BLaER1 treated with 17β-estradiol and CSF1 and Interleukin-3, amounts not matched to agents 10 nM and 100 nM (cell line): ENCODE measurements at regions not wholly inside any gene's neighbourhood (a gene's known extent, or its start where the extent isn't known, plus 50 kb on each side); places are given as distances from the start of the nearest gene placed in this dataset.
A peak's percentile ranks its signal among the peaks of the same experiment; 100 is the strongest.

Experiments
- H3K27ac ChIP-seq, 11 experiments: shearing (Covaris generic); formaldehyde crosslinking; 2 replicates each; pipeline ENCODE4 v1.8.1; 2022
- H3K27me3 ChIP-seq, 11 experiments: shearing (Covaris generic); formaldehyde crosslinking; 2 replicates each; pipeline ENCODE4 v1.8.1; 2022
- H3K36me3 ChIP-seq, 11 experiments: shearing (Covaris generic); formaldehyde crosslinking; 2 replicates each; pipeline ENCODE4 v1.8.1; 2022
- H3K4me1 ChIP-seq, 10 experiments: shearing (Covaris generic); formaldehyde crosslinking; 2 replicates each; pipeline ENCODE4 v1.8.1; 2022
- H3K4me2 ChIP-seq, 11 experiments: shearing (Covaris generic); formaldehyde crosslinking; 2 replicates each; pipeline ENCODE4 v1.8.1; 2022
- H3K4me3 ChIP-seq, 10 experiments: shearing (Covaris generic); formaldehyde crosslinking; 2 replicates each; pipeline ENCODE4 v1.8.1; 2022
- H3K9ac ChIP-seq, 11 experiments: shearing (Covaris generic); formaldehyde crosslinking; 2 replicates each; pipeline ENCODE4 v1.8.1; 2022
- H3K9me3 ChIP-seq, 11 experiments: shearing (Covaris generic); formaldehyde crosslinking; replicated peaks in 1 of 11; 2 replicates each; pipeline ENCODE4 v1.8.1; 2022
- H4K20me1 ChIP-seq, 11 experiments: shearing (Covaris generic); formaldehyde crosslinking; 2 replicates each; pipeline ENCODE4 v1.8.1; 2022
- Cebpa-rat ChIP-seq, 11 experiments: shearing (Covaris generic); IDR thresholded peaks; 2 replicates each; pipeline ENCODE4 v1.8.1; 2022

- Histone ChIP-seq H3K27ac (no peak overlapping the region), H3K36me3 (no peaks in the 10 kb centered on the region; a peak in 1 of 22 replicates), H3K9ac (no peak overlapping the region), H3K4me1 (peaks cover 0 to 10% (median 6%) of the 10 kb centered on the region in 10 experiments; a peak in 9 of 20 replicates), H3K9me3 (peaks cover 12 to 29% (median 22%) of the 10 kb centered on the region in 11 experiments), H4K20me1 (no peaks in the 10 kb centered on the region), H3K4me3 (no peak overlapping the region), H3K27me3 (no peaks in the 10 kb centered on the region), H3K4me2 (no peak overlapping the region)
- TF ChIP-seq Cebpa-rat (IDR thresholded peaks at IDR 0.05) = no peak
Measured at GRCh38 chr6:156024339-156024738, 568.7 kb upstream of the NOX3 start.

- Histone ChIP-seq H3K9ac (no peak overlapping the region), H3K4me2 (no peak overlapping the region), H3K9me3 (peaks cover 18 to 33% (median 27%) of the 10 kb centered on the region in 11 experiments)
Measured at GRCh38 chr6:156021746-156022396, 566.2 kb upstream of the NOX3 start.

GRCh38 chr6:156017838-156018237 lies 562.2 kb upstream of the NOX3 start:
- Histone ChIP-seq H3K36me3 (no peaks in the 10 kb centered on the region), H3K4me2 (no peak overlapping the region), H3K4me1 (peaks cover 16 to 32% (median 27%) of the 10 kb centered on the region in 10 experiments), H3K27me3 (no peaks in the 10 kb centered on the region), H3K27ac (no peak overlapping the region), H3K9me3 (peaks cover 0 to 23% (median 12%) of the 10 kb centered on the region in 11 experiments; a peak in 11 of 22 replicates), H3K4me3 (no peak overlapping the region), H3K9ac (no peak overlapping the region), H4K20me1 (no peaks in the 10 kb centered on the region)
- no peak for TF ChIP-seq Cebpa-rat (IDR thresholded peaks at IDR 0.05)

More at GRCh38 chr6:156021746-156022396, 566.2 kb upstream of the NOX3 start:
- no peaks in the 10 kb centered on the region for H3K4me1 ChIP-seq
- H3K27ac ChIP-seq = no peak overlapping the region
- no peaks in the 10 kb centered on the region for H3K27me3 ChIP-seq
- no peaks in the 10 kb centered on the region; a peak in 1 of 22 replicates for H3K36me3 ChIP-seq
- H4K20me1 ChIP-seq = no peaks in the 10 kb centered on the region
- no peak for TF ChIP-seq Cebpa-rat (IDR thresholded peaks at IDR 0.05)
- H3K4me3 ChIP-seq = no peak overlapping the region

GRCh38 chr6:156016186-156016976 lies 560.7 kb upstream of the NOX3 start:
- Histone ChIP-seq H3K4me1 (peaks cover 19 to 34% (median 29%) of the 10 kb centered on the region in 10 experiments), H3K4me2 (no peak overlapping the region), H4K20me1 (no peaks in the 10 kb centered on the region), H3K9ac (no peak overlapping the region), H3K27ac (no peak overlapping the region), H3K9me3 (peaks cover 0 to 23% (median 12%) of the 10 kb centered on the region in 11 experiments; a peak in 11 of 22 replicates), H3K36me3 (no peaks in the 10 kb centered on the region), H3K27me3 (no peaks in the 10 kb centered on the region), H3K4me3 (no peak overlapping the region)
- TF ChIP-seq Cebpa-rat (IDR thresholded peaks at IDR 0.05) = no peak

- Histone ChIP-seq H3K27me3 (no peaks in the 10 kb centered on the region), H4K20me1 (no peaks in the 10 kb centered on the region), H3K36me3 (no peaks in the 10 kb centered on the region), H3K4me3 (no peak overlapping the region), H3K4me2 (peak overlapping the region; percentile 65 to 93 (median 77)), H3K9me3 (peaks cover 0 to 30% (median 16%) of the 10 kb centered on the region in 11 experiments; a peak in 12 of 22 replicates), H3K27ac (peak overlapping the region in 4 of 11 experiments; percentile 24 to 40 (median 34); a peak in 7 of 22 replicates), H3K9ac (peak overlapping the region in 4 of 11 experiments; percentile 10 to 36 (median 20); a peak in 3 of 22 replicates), H3K4me1 (peaks cover 24 to 34% (median 30%) of the 10 kb centered on the region in 10 experiments)
- TF ChIP-seq Cebpa-rat (IDR thresholded peaks at IDR 0.05) = no peak
Measured at GRCh38 chr6:156013155-156013554, 557.5 kb upstream of the NOX3 start.

GRCh38 chr6:156009656-156010055 lies 554.0 kb upstream of the NOX3 start:
- peaks cover 18 to 24% (median 21%) of the 10 kb centered on the region in 10 experiments for H3K4me1 ChIP-seq
- no peaks in the 10 kb centered on the region for H4K20me1 ChIP-seq
- TF ChIP-seq Cebpa-rat (IDR thresholded peaks at IDR 0.05) = no peak
- no peak overlapping the region for H3K9ac ChIP-seq
- no peaks in the 10 kb centered on the region for H3K36me3 ChIP-seq
- H3K9me3 ChIP-seq = peaks cover 0 to 12% (median 0%) of the 10 kb centered on the region in 11 experiments; a peak in 4 of 22 replicates
- no peak overlapping the region for H3K4me2 ChIP-seq
- no peak overlapping the region for H3K27ac ChIP-seq
- H3K27me3 ChIP-seq = no peaks in the 10 kb centered on the region
- no peak overlapping the region for H3K4me3 ChIP-seq

GRCh38 chr6:156004796-156005195 lies 549.2 kb upstream of the NOX3 start:
- no peak overlapping the region for H3K9ac ChIP-seq
- H3K4me2 ChIP-seq = no peak overlapping the region
- no peaks in the 10 kb centered on the region for H3K27me3 ChIP-seq
- no peak overlapping the region for H3K27ac ChIP-seq
- peaks cover 0 to 10% (median 0%) of the 10 kb centered on the region in 11 experiments; a peak in 4 of 22 replicates for H3K9me3 ChIP-seq
- TF ChIP-seq Cebpa-rat (IDR thresholded peaks at IDR 0.05) = no peak
- H3K4me3 ChIP-seq = no peak overlapping the region
- peaks cover 0 to 3% (median 0%) of the 10 kb centered on the region in 10 experiments; a peak in 1 of 20 replicates for H3K4me1 ChIP-seq
- H4K20me1 ChIP-seq = no peaks in the 10 kb centered on the region
- no peaks in the 10 kb centered on the region for H3K36me3 ChIP-seq

- no peaks in the 10 kb centered on the region for H4K20me1 ChIP-seq
- no peak for TF ChIP-seq Cebpa-rat (IDR thresholded peaks at IDR 0.05)
- no peaks in the 10 kb centered on the region for H3K27me3 ChIP-seq
- peaks cover 0 to 10% (median 3%) of the 10 kb centered on the region in 11 experiments; a peak in 5 of 22 replicates for H3K9me3 ChIP-seq
- H3K4me2 ChIP-seq = 0 out of 22 replicates have a peak overlapping the region, but pooled peaks of 1 of the 11 experiments have one; percentile 3
- H3K27ac ChIP-seq = no peak overlapping the region
- H3K9ac ChIP-seq = no peak overlapping the region
- H3K36me3 ChIP-seq = no peaks in the 10 kb centered on the region
- no peak overlapping the region for H3K4me3 ChIP-seq
- H3K4me1 ChIP-seq = peaks cover 4 to 18% (median 11%) of the 10 kb centered on the region in 10 experiments; a peak in 15 of 20 replicates
Measured at GRCh38 chr6:155996151-155996550, 540.5 kb upstream of the NOX3 start.

- Histone ChIP-seq H3K9me3 (peaks cover 0 to 10% (median 3%) of the 10 kb centered on the region in 11 experiments; a peak in 5 of 22 replicates), H3K4me2 (no peak overlapping the region), H3K27ac (no peak overlapping the region), H3K4me1 (peaks cover 4 to 18% (median 11%) of the 10 kb centered on the region in 10 experiments; a peak in 15 of 20 replicates), H3K9ac (no peak overlapping the region), H3K4me3 (no peak overlapping the region), H3K27me3 (no peaks in the 10 kb centered on the region), H4K20me1 (no peaks in the 10 kb centered on the region), H3K36me3 (no peaks in the 10 kb centered on the region)
- no peak for TF ChIP-seq Cebpa-rat (IDR thresholded peaks at IDR 0.05)
Measured at GRCh38 chr6:155995281-155995680, 539.6 kb upstream of the NOX3 start.
